Keratinocyte (primary cell): ENCODE measurements at regions not wholly inside any gene's neighbourhood (a gene's known extent, or its start where the extent isn't known, plus 50 kb on each side); places are given as distances from the start of the nearest gene placed in this dataset.

Experiments used
- CTCF ChIP-seq, 3 experiments: IDR thresholded peaks in 1 of 3; conservative IDR thresholded peaks in 1 of 3; optimal IDR thresholded peaks in 1 of 3; 2 replicates in 2 of 3; 3 replicates in 1 of 3; pipeline versions ENCODE3 to v1.5.1; 2011; ENCODE audit warnings: low read length in 3 of 3, mild to moderate bottlenecking in 3 of 3, moderate library complexity in 2 of 3, control low read depth in 1 of 3, inconsistent platforms in 1 of 3; ENCODE audit not compliant: insufficient read depth in 2 of 3; ENCODE audit errors: extremely low read depth in 1 of 3
- EZH2 ChIP-seq: IDR thresholded peaks from one replicate; pipeline ENCODE4 v1.6.1; 2012; ENCODE audit warnings: inconsistent platforms, mild to moderate bottlenecking, low read length, moderate library complexity

- TF ChIP-seq CTCF (optimal IDR thresholded peaks at IDR 0.05 in 1 of 3, IDR thresholded peaks at IDR 0.05 in 1 of 3, conservative IDR thresholded peaks at IDR 0.05 in 1 of 3; ENCODE audit: extremely low read depth in 1 of 3, insufficient read depth in 2 of 3, low read length in 3 of 3), result no peak
- no peak for TF ChIP-seq EZH2
Measured at GRCh38 chr22:44621401-44622146, 80.4 kb upstream of the PRR5 start.
